ENCODE measurements at regions not wholly inside any gene's neighbourhood (a gene's known extent, or its start where the extent isn't known, plus 50 kb on each side); places are given as distances from the start of the nearest gene placed in this dataset.

GRCh38 chr9:134591082-134591571 lies 50.5 kb upstream of the COL5A1 start:
- no peak for TF ChIP-seq DMBX1 (CRISPR knock-in tag; IDR thresholded peaks at IDR 0.05; ENCODE audit: borderline replicate concordance)
- no peak for TF ChIP-seq MBD2 (IDR thresholded peaks at IDR 0.05; ENCODE audit: borderline replicate concordance, low read depth)
- TF ChIP-seq ZBTB12 (CRISPR knock-in tag; IDR thresholded peaks at IDR 0.05) = no peak
- TF ChIP-seq MIER1 (IDR thresholded peaks at IDR 0.05; ENCODE audit: low read depth) = no peak
- TF ChIP-seq ZNF217 (CRISPR knock-in tag; IDR thresholded peaks at IDR 0.05) = no peak
- TF ChIP-seq ZNF24 (IDR thresholded peaks at IDR 0.05) = no peak
- no peak for TF ChIP-seq ZNF696 (CRISPR knock-in tag; conservative IDR thresholded peaks at IDR 0.05)
- no peak for TF ChIP-seq RAD21 (CRISPR knock-in tag; conservative IDR thresholded peaks at IDR 0.05 in 1 of 2, IDR thresholded peaks at IDR 0.05 in 1 of 2)
- TF ChIP-seq FOXM1 (IDR thresholded peaks at IDR 0.05; ENCODE audit: low read depth) = no peak
- TF ChIP-seq FOXM1 (CRISPR knock-in tag; IDR thresholded peaks at IDR 0.05; ENCODE audit: low read depth) = no peak
- TF ChIP-seq E2F6 (IDR thresholded peaks at IDR 0.05; ENCODE audit: borderline replicate concordance in 1 of 2, extremely low read depth in 1 of 2, insufficient read depth in 1 of 2, insufficient read length in 1 of 2, low read depth in 1 of 2, low read length in 1 of 2, poor library complexity in 1 of 2, severe bottlenecking in 1 of 2) = no peak
- TF ChIP-seq HNRNPLL (IDR thresholded peaks at IDR 0.05; ENCODE audit: low read depth, low read length, poor library complexity, severe bottlenecking) = no peak
- BruUV-seq (replicated peaks) = no TSS peak
- Histone ChIP-seq H4K20me1 (replicated peaks; ENCODE audit: control insufficient read depth, insufficient read depth, low read length) (no peaks in the 10 kb centered on the region), H3K9ac (ENCODE audit: insufficient read depth in 1 of 2, low read depth in 2 of 2, low read length in 2 of 2) (no peak overlapping the region), H3K4me1 (replicated peaks in 1 of 2; ENCODE audit: control insufficient read depth in 2 of 2, insufficient read depth in 2 of 2, low read length in 2 of 2) (peaks cover 0 to 11% of the 10 kb centered on the region in 2 experiments; a peak in 2 of 5 replicates), H3K4me2 (ENCODE audit: insufficient read depth, low read length) (no peak overlapping the region), H3K9me3 (replicated peaks; ENCODE audit: control insufficient read depth, insufficient read depth, low read depth, low read length) (no peaks in the 10 kb centered on the region), H3K9me1 (ENCODE audit: control insufficient read depth, insufficient read depth, low read length) (no peaks in the 10 kb centered on the region), H3K27me3 (ENCODE audit: control insufficient read depth in 2 of 2, insufficient read depth in 2 of 2, low read length in 2 of 2) (peaks cover 4 to 36% of the 10 kb centered on the region in 2 experiments; a peak in 3 of 5 replicates), H3K36me3 (ENCODE audit: control insufficient read depth, insufficient read depth, low read length) (no peaks in the 10 kb centered on the region), H3K79me2 (ENCODE audit: control insufficient read depth, insufficient read depth, low read length) (no peaks in the 10 kb centered on the region), H2AFZ (ENCODE audit: low read depth, low read length) (no peak overlapping the region), H3K27ac (ENCODE audit: extremely low read depth, low read depth, low read length) (no peak overlapping the region; the same call in 2 of the 3 replicates), H3K4me3 (no peak overlapping the region)
- no peak for ATAC-seq
- DNase-seq (ENCODE audit: extremely low read depth in 1 of 4, low spot score in 3 of 4) = no peak
- intact Hi-C loops (cut with micrococcal nuclease) (no loop called here), in situ Hi-C loops (cut with MboI) (no loop called here)
- 1% methylated on average over 11 of the region's 11 CpGs for WGBS (ENCODE audit: insufficient coverage, low coverage, missing lambda C conversion rate)
- ChIA-PET POLR2A (no interaction called here), CTCF (ENCODE audit: low intra/inter-chr PET ratio) (no interaction called here)
- no peak for FAIRE-seq
